Muscle of arm (tissue), 1 donor: ENCODE measurements at regions not wholly inside any gene's neighbourhood (a gene's known extent, or its start where the extent isn't known, plus 50 kb on each side); places are given as distances from the start of the nearest gene placed in this dataset.

Experiments used
- DNase-seq: peaks from one replicate; pipeline ENCODE4 v3.0.0-alpha.2; 2013

DNA sequence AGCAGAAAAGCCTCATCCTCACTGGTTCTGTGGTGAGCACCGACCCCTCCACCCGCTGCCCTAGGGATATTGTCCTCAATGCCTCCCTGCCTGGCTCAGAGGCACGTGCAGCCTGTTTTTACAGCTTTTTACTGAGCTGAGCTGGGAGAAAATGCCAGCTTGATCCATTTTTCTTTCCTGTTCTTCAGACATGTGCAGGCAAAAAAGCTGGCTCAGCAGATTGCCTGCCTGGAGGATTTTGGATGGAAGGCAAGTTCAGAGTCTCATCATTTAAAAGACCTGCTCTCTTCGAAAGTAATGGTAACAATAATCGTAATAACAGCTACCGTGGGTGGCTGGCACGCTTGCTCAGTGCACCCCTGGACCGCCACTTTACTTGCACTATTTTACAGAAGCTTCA is 135.0 kb upstream of the SMIM23 start:
- DNase-seq, result no peak

DNA sequence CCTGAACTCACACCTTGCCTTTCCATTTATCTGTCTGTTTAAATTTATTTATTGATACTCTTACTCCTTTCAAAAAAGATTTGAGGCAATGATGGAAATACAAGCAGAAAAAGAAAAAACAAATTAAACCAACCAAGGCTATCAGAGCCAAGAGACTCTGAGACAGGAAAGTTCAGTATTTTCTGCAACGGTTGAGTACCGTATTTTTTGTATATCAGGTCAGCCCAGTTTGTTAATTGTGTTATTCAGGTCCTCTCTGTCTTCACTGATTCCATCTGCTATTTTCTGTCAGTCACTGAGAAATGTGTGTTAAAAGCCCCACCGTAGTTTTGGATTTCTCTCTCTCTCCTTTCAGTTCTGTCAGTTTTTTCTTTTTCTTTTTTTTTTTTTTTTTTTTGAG is 134.5 kb upstream of the SMIM23 start:
- DNase-seq, result no peak

DNA sequence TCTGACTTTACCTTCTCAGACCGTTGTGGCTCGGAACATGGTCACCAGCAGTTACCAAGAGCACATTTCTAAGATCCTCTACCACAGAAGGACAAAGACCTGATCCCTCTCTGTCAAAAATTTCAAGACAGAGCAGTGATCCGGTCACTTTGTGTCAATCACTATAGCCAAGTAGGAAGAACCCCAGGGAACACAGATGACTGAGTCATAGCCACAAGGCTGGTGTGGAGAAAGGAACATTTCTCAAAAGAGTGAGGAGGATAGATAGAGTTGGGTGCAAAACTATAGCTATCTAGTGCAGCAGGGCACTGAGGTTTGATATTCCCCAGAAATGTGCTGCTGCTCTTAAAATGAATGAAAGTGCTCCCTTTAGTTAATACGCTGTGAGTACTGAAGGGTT is 130.7 kb upstream of the SMIM23 start:
- no peak for DNase-seq

DNA sequence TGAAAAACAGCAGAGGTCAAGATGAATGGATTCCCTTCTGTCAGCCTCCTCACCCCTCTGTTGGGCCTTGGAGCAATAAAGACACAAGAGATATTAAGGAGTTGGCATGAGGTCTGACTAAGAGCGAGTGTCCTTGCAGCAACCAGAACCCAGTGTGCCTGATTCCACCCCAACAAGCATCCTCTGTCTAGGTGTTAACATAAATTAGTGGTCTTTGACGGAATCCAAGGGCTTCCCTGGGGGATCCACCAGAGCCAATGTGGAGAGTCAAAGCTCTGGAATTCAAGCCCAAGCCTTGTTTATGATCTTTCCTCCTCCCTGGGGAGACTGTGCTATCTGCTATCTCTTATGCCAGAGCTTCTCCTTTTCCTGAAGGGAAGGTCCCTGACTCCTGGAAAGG is 128.1 kb upstream of the SMIM23 start:
- DNase-seq, result no peak

DNA sequence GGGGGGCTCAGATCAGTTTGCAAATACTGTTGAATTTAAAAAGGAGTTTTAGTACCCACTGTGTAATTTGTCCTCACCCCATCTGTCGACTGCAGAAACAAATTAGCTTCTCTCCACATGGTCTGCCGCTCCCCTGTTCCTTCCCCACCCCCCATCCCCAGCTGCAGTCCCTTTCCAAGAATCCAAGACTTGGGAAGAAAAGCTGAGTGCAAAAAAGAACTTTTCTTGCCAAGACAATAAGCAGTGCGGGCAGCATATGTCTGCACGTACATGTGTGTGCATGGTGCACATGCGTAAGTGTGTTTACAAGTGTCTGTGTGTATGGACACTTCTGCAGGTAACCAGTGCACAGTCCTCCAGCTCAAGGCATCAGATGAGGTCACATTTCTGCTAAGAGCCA is 125.7 kb upstream of the SMIM23 start:
- DNase-seq, result peak; percentile 68

DNA sequence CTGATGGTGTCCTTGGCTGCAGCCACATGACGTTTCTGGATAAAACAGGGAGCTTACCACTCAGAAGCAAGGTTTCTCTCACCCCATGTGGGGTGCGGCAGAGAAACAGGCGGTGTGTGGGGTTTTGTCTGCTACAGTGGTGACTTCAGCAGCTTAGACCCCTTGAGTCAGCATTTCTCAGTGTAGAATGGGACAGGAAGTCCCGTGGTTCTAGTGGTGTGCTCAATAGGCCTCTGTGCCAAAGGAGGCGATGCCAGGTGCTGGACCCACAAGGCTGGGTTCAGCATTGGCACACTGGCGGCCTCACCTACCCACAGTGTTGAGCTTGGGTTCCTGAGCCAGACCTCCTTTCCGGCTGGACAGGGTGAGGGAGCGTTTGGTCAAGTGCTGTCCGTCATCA is 125.2 kb upstream of the SMIM23 start:
- no peak for DNase-seq

DNA sequence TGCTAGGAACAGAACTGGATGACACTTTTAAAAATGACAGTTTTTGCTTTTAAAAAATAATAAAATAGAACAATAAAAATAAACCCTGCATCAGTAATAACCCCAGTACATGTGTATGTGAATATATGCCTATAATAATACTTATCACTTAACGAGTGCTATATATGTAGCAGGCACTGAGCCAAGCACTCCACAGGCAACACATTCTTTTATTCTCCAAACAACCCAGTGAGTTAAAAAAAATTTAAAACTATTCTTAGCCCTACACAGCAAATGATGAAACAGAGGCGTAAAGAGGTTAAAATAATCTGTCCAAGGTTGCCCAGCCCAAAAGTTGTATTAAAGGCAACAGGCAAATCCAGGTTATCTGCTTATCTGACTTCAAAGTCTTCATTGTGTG is 124.5 kb upstream of the SMIM23 start:
- no peak for DNase-seq

DNA sequence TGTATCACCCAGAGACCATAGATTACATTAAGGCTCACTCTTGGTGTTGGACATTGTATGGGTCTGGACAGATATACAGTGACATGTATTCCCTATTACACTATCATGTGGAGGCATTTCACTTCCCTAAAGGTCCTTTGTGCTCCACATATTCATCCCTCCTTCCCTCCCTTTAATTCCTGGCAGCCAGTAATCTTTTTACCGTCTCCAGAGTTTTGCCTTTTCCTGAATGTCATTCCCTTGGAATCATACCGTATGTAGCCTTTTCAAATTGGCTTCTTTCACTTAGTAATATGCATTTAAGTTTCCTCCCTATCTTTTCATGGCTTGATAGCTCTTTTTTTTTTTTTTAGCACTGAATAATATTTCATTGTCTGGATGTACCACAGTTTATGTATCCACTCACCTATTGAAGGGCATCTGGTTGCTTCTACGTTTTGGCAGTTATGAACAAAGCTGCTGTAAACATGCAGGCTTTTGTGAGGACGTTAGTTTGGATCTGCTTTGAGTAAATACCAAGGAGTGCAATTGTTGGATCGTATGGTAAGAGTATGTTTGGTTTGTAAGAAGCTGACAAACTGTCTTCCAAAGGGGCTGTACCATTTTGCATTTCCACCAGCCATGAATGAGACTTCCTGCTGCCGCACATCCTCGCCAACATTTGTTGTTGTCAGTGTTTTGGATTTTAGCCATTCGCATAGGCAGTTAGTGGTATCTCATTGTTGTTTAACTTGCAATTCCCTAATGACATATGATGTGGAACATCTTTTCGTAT is 122.1 kb upstream of the SMIM23 start:
- no peak for DNase-seq

DNA sequence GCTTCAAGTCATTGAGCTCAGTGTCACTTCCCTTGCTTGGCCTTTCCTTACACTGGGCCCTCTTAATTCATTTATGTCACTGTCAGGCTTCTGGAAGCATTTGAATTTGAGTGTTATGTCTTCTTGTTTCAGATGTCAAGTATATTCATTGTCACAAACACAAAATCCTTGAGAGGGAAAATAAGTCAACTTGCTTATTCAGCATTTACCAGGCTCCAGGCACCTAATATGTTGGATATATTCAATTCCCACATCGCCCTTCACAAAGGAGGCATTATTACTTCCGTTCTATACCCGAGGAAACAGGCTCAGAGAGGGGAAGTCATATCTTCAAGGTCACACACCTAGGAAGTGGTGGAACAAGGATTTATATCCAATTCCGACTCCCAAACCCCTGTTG is 121.1 kb upstream of the SMIM23 start:
- DNase-seq, result no peak

DNA sequence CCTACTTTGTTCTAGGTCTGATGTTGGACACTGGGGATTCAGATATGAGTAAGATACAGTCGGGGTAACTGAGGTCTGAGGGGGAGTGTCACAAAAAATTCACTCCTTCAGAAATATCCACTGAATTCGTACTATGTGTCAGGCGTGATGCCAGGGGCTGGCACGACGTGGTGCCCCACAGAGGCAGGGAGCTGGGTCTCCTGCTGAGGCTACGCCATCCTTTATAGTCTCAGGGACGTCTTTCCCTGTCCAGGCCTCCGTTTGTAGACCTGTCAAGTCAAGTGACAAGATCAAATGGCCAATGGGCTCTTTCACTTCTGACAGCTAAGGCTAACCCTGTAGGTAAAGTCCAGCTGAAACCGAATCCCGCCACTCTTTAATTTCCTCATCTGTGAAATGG is 118.8 kb upstream of the SMIM23 start:
- DNase-seq, result no peak

DNA sequence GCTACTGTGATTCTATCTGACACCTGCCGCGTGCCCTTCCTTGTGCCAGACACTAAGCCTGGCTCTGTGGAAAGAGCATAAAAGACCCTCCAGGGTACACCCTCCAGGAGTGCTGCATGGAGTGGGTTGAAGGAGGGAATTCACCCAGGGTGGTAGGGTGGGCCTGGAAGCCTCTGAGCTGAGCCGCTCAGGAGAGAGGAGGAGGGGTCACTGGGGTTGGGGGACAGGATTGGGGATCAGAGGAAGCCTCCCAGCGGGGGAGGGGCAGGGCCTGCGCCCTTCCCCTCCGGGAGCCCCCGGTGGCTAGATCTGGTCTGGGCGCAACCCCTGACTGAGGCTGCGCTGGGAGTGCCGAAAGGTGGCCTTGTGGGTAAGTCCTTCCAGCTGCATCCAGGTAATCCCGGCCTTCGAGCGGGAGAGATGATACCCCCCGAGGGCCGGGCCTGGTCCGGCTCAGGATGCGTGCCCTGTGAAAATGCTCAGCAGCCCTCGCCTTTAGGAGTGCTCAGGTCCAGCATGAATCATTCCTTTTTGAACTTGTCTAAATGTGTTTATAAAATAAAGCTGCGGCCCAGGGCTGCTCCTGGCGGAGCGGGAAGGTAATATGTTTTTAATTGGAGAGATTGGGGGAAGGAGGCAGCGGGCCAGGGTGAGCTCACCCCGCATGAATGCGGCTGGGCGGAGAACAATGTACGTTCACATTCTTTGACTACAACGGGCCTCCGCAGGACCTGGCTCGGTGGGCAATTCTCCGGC is 118.1 kb upstream of the SMIM23 start:
- DNase-seq, result peak; percentile 89

DNA sequence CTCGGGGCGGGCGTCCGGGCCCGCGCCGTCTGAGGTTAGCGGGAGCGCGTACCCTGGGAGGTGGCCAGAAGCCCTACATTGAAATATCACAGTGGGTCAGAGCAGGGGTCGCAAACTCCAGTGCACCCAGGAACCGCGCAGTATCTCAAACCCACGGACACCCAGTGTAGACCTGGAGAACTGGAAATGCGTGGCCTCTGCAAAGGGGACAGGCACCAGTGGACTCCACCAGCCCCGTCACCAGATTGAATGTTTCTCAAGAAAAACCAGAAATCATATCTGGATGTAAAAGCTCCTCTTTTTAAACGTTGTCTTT is 117.6 kb upstream of the SMIM23 start:
- no peak for DNase-seq

DNA sequence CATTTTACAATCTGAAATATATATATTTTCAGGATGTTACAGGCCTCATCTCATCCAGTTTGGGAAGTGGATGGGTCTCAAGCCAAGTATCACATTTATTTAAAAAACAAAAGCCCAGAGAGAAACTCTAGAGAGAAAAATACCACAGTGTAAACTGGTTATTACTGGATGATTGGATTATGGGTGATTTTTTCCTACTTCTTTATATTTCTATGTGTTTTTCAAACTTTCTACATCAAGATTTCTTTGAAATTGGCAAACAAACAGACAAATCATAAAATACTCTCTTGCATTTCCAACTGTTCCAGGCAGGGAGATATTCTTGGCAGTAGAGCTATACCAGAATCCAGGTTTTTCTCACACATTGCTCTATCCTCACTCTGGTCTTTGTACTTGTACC is 116.0 kb upstream of the SMIM23 start:
- peak; percentile 45 for DNase-seq

DNA sequence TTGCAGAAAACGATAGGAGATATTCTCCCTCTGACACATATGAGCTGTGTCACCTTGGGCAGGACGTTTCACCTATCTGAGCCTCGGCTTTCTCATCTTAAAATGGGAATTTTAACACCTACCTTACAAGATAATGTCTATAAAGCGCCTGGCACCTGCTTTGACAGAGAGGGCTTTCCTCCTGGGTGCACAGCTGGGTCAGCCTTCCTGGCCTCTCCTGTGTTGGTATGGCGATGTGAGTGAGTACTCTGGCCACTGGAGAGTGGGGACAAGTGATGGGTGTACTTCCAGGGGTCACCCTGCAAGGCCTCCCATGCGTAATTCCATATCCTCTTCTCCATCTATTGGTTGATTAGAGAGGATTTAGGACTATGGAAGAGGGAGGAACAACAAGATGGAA is 113.1 kb upstream of the SMIM23 start:
- DNase-seq, result no peak

DNA sequence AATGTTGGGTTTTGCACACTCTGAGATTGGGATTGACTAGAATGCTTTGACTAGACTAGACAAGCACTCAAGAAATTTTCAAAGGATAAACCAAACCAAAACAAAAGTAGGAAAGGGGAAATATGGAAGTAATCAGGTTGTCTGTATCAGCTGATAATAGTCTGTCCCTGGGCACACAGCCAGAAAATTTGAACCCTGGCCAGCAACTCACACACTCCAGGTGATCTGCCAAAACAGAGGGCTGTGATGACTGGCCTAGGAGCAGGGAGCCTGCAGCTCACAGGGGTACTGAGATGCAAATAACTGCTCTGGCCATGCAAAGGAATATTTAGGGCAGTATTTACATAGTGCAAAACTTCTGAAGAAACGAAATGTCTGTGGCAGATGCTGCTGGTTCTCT is 112.3 kb upstream of the SMIM23 start:
- DNase-seq, result peak; percentile 45

DNA sequence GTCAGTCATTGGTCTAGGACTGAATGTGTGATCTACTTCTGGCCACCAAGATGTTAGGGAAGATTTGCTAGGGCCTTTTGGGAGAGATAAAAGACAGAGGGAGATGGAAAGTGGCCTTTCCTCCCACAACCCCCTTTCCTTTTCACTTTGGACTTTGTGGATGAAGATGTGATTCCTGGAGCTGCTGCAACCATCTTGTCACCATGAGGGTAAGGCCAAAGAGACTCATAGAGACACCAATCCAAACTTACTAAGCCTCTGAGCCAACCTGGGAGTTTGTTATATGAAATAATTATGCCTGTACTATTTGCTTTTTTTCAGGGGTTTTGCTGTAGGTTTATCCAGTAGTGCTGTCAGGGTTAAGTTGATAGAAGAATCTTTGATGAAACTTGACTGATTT is 111.8 kb upstream of the SMIM23 start:
- DNase-seq, result no peak

DNA sequence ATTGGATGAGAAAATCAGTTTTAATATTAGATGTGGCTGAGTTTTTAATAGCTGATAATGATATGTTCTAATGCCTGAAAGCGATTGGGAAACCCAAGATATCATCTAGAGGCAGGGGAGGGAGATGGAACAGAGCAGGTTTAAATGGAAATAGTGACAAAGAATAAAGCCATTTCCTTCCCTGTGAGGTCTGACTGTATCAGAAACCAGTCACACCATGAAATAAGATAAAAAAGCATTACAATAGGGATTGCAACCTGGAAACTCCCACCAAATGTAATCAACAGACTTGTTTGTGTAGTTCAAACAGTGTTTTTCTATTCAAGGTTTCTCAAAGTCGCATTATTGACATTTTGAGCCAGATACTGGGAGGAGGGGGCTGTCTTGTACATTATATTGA is 110.1 kb upstream of the SMIM23 start:
- no peak for DNase-seq

DNA sequence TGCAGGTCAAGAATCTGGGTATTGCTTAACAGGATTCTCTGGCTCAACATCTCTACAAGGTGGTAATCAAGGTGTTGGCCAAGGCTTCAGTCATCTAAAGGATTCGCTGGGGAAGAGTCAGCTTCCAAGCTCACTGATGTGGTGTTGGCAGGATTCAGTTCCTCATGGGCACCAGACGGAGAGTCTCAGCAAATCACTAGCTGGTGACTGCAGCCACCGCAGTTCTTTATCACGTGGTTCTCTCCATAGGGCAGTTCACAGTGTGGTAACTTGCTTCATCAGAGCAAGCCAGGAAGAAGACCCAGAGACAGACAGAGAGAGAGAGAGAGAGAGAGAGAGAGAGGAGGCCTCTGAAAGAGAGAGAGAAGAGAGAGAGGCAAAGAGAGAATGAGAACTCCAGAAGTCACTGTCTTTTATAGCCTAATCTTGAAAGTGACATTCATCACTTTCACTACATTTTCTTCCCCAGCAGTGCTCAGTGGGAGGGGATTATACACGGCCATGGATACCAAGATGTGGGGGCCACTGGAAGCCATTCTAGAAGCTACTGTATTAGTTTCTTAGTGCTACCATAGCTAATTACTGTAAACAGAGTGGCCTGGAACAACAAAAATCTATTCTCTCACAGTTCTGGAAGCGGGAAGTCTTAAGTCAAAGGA is 109.2 kb upstream of the SMIM23 start:
- DNase-seq, result no peak

DNA sequence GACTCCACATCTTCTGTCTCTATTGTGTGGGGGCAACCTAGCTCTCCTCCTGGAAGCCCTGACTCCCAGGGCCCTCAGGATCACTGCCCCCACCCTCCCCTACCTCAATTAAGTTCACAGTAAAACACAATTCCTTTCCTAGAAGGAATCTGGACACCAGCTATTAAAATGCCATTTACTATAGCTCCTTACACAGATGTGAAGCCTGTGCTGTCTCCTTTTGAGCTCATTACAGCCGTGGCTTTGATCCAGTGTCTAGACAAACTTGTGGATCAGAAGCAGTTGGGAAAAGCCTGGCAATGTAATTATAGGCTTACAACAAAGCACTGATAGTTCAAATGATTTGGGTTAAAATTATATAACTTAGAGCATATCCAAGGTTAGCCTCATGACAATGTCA is 107.0 kb upstream of the SMIM23 start:
- DNase-seq, result peak; percentile 35

DNA sequence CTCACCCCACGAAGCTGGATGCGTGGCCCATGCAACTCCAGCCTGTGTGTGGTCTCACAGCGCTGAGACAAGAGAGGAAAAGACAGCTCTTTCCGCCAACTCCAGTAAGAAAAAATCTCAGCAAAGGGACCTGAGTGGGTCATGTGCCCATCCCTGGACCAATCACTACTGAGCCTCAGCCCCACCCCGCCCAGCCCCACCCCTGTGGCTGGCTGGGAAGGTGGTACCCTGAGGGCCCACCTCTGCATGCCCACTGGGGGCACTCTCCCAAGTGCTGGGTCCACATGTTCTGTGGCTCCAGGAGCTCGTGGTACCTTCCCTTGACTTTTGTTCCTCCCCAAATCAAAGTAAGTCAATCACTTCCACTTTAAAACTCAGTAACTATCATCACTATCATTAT is 105.1 kb upstream of the SMIM23 start:
- no peak for DNase-seq

DNA sequence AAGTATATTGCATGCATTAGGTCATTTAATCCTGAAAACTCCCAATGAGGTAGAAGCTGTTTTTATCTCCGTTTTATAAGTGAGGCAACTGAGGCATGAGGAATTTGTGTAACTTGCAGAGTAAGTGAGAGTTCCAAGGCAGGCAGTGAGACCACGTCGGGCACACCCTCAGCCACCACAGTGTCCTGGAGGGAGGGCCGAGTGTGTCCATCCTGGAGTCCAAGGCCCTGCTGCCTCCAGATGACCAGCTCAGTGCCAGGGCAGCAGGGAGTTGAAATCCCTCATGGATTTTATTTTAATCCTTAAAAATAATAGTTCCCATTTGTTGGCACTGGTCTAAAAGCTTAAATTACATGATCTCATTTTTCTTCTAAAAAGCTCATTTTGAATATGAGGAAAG is 104.6 kb upstream of the SMIM23 start:
- DNase-seq, result no peak

DNA sequence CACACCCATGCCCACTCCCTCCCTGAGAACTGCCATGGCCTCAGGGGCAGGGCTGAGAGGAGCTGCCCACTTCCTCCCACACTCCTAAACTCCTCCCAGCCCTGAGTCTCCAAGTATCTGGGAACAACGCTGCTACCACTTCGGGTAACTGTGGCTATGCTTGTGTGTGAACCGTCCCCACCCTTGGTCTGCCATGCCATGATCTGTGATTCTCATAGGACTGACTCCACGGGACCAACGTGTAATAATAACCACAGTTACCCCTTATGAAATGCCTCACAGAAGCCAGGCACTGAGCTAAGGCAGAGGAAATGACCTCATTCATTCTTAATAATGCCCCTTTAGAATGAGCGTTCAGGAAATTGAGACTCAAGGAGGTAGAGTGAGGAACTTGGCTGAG is 103.9 kb upstream of the SMIM23 start:
- no peak for DNase-seq

DNA sequence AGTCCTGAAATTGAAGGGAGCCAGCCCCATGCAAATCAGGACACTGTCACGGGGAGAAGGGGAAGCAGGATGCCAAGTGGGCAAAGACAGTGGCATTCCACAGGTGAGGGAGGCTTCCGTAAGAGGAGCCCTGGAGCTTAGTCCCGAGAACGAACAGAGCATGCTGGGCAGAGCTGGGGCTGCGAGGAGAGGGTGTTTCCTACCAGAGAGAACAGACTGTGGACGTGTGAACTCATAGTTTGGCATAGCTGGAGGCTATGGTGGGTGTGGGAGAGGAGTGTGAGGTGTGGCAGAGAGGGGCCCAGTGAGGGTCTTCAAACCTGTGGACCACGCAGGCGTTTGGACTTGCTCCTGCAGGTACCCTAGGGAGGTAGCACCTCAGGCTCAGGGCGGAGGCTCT is 102.8 kb upstream of the SMIM23 start:
- DNase-seq, result no peak
